GM12878 (cell line): ENCODE measurements at regions not wholly inside any gene's neighbourhood (a gene's known extent, or its start where the extent isn't known, plus 50 kb on each side); places are given as distances from the start of the nearest gene placed in this dataset.

Experiments
- ATAC-seq: fragments of 200-7000 bp; cut with Tn5 transposase; 3 replicates; pipeline ENCODE4 v1.9.1; 2020; ENCODE audit warnings: mild to moderate bottlenecking, moderate library complexity
- BruUV-seq: library from RNA; stranded (reverse); fragments of 400-500 nt; replicated peaks from 2 replicates; lab custom pipeline; 2021; lab: Mats Ljungman, UMichigan
- CTCF ChIA-PET: fragments of 300-600 bp; sonication (Branson Sonifier 250); formaldehyde crosslinking; extraction: SDS; loops from one replicate; lab custom pipeline; 2021; ENCODE audit warnings: inconsistent platforms; lab: Yijun Ruan, JAX
- POLR2A ChIA-PET: fragments of 350-600 bp; formaldehyde crosslinking; extraction: SDS; loops from one replicate; lab custom pipeline; 2021; ENCODE audit warnings: inconsistent platforms; lab: Charles Lee
- RAD21 ChIA-PET: fragments of 300-600 bp; sonication (Branson Sonifier 250); formaldehyde crosslinking; loops from one replicate; lab custom pipeline; 2023; ENCODE audit warnings: antibody characterized with exemption; ENCODE audit not compliant: unreplicated experiment; lab: Charles Lee
- SMC1A ChIA-PET: fragments of 300-600 bp; sonication (Branson Sonifier 250); formaldehyde crosslinking; loops from one replicate; lab custom pipeline; 2023; ENCODE audit not compliant: unreplicated experiment, uncharacterized antibody; lab: Charles Lee
- DNase-seq: peaks from one replicate; pipeline ENCODE4 v3.0.0-alpha.2; 2011; ENCODE audit warnings: low read depth, low spot score
- FAIRE-seq: peaks from 3 replicates; lab custom pipeline; 2011; peaks lifted over from hg19 to GRCh38; lab: Jason Lieb, UNC
- H2AFZ ChIP-seq: 2 replicates; pipeline ENCODE4 v1.6.0; 2011; ENCODE audit warnings: low read depth, low read length, control low read depth; ENCODE audit not compliant: control insufficient read depth
- H3K27ac ChIP-seq: 2 replicates; pipeline ENCODE4 v1.5.1; 2011; ENCODE audit warnings: control low read depth; ENCODE audit not compliant: control insufficient read depth, insufficient read depth
- H3K27me3 ChIP-seq, 2 experiments: replicated peaks in 1 of 2; 2 replicates each; pipeline versions ENCODE4 v1.6.0 to v1.6.1; 2011; ENCODE audit warnings: low read length in 1 of 2; ENCODE audit not compliant: control insufficient read depth in 2 of 2, insufficient read depth in 2 of 2
- H3K36me3 ChIP-seq, 2 experiments: 2 replicates each; pipeline ENCODE4 v1.5.1; 2011; ENCODE audit warnings: low read length in 1 of 2; ENCODE audit not compliant: control insufficient read depth in 2 of 2, insufficient read depth in 2 of 2
- H3K4me1 ChIP-seq: 2 replicates; pipeline ENCODE4 v1.6.1; 2011; ENCODE audit warnings: mild to moderate bottlenecking, low read length, moderate library complexity, mixed read lengths; ENCODE audit not compliant: control insufficient read depth, insufficient read depth
- H3K4me2 ChIP-seq: 2 replicates; pipeline ENCODE4 v1.6.0; 2011; ENCODE audit warnings: control low read depth; ENCODE audit not compliant: control insufficient read depth, insufficient read depth
- H3K4me3 ChIP-seq: fragments of 200-600 bp; sonication (generic); 2 replicates; pipeline ENCODE4 v1.5.1; 2016
- H3K79me2 ChIP-seq: 2 replicates; pipeline ENCODE4 v1.6.0; 2011; ENCODE audit warnings: low read length; ENCODE audit not compliant: control insufficient read depth, insufficient read depth
- H3K9ac ChIP-seq: 2 replicates; pipeline ENCODE4 v1.8.0; 2011; ENCODE audit warnings: low read length, control low read depth, mixed read lengths; ENCODE audit not compliant: control insufficient read depth, insufficient read depth
- H3K9me3 ChIP-seq: replicated peaks from 3 replicates; pipeline ENCODE4 v1.5.1; 2011; ENCODE audit warnings: mild to moderate bottlenecking, low read length; ENCODE audit not compliant: control insufficient read depth, insufficient read depth
- H4K20me1 ChIP-seq: 2 replicates; pipeline ENCODE4 v1.6.0; 2011; ENCODE audit not compliant: control insufficient read depth, insufficient read depth
- ATF3 ChIP-seq: IDR thresholded peaks from 2 replicates; pipeline ENCODE4 v1.6.1; 2011; ENCODE audit warnings: low read depth, mild to moderate bottlenecking, low read length, moderate library complexity, borderline replicate concordance; ENCODE audit errors: extremely low read depth
- BCL3 ChIP-seq: IDR thresholded peaks from 2 replicates; pipeline ENCODE4 v1.6.1; 2011; ENCODE audit warnings: borderline replicate concordance, low read depth, mild to moderate bottlenecking, moderate library complexity, low read length; ENCODE audit not compliant: insufficient read depth, poor library complexity, severe bottlenecking
- CREM ChIP-seq: IDR thresholded peaks from 2 replicates; pipeline ENCODE4 v1.6.1; 2014; ENCODE audit warnings: antibody characterized with exemption, low read depth
- FOXM1 ChIP-seq: IDR thresholded peaks from 2 replicates; pipeline ENCODE4 v1.6.1; 2012; ENCODE audit warnings: low read depth, mild to moderate bottlenecking, inconsistent platforms, low read length, moderate library complexity
- HCFC1 ChIP-seq: fragments of 150-350 bp; IDR thresholded peaks from 2 replicates; pipeline ENCODE4 v1.6.1; 2014; ENCODE audit warnings: low read length
- HDAC6 ChIP-seq: fragments of 200-600 bp; sonication (generic); IDR thresholded peaks from one replicate; pipeline ENCODE4 v1.8.0; 2017; ENCODE audit warnings: antibody characterized with exemption; ENCODE audit not compliant: unreplicated experiment
- KLF5 ChIP-seq: fragments of 450-650 bp; IDR thresholded peaks from 2 replicates; pipeline ENCODE4 v1.6.1; 2014; ENCODE audit warnings: mild to moderate bottlenecking; ENCODE audit not compliant: partially characterized antibody
- MTA3 ChIP-seq: IDR thresholded peaks from 2 replicates; pipeline ENCODE4 v1.6.1; 2012; ENCODE audit warnings: low read length, inconsistent platforms, borderline replicate concordance
- MXI1 ChIP-seq: fragments of 150-350 bp; IDR thresholded peaks from 2 replicates; pipeline ENCODE4 v1.6.1; 2011; ENCODE audit warnings: low read depth, mild to moderate bottlenecking, inconsistent platforms, low read length, improper control_type of control experiment
- NFIC ChIP-seq: IDR thresholded peaks from 2 replicates; pipeline ENCODE4 v1.6.1; 2012; ENCODE audit warnings: low read depth, mild to moderate bottlenecking, inconsistent platforms, low read length, moderate library complexity
- NFYB ChIP-seq: IDR thresholded peaks from 2 replicates; pipeline ENCODE4 v1.6.1; 2011; ENCODE audit warnings: low read depth, mild to moderate bottlenecking, low read length, improper control_type of control experiment, moderate library complexity; ENCODE audit not compliant: insufficient read depth
- YBX1 ChIP-seq: fragments of 450-650 bp; IDR thresholded peaks from 2 replicates; pipeline ENCODE4 v1.6.1; 2016; ENCODE audit warnings: antibody characterized with exemption
- ZNF687 ChIP-seq: fragments of 450-650 bp; IDR thresholded peaks from 2 replicates; pipeline ENCODE4 v1.6.1; 2017; ENCODE audit warnings: mild to moderate bottlenecking, moderate library complexity
- WGBS: methylation state at CpG from one replicate; pipeline ENCODE4 v1.1.6; 2016; ENCODE audit warnings: low lambda C conversion rate; ENCODE audit not compliant: insufficient replicate concordance, insufficient coverage; ENCODE audit errors: missing lambda C conversion rate; 5-methylcytosine and 5-hydroxymethylcytosine counted together
- in situ Hi-C: fragments of 300-500 bp; cut with MboI; formaldehyde crosslinking; loops from 9 replicates; pipeline ENCODE4 v1.14.3; 2018; ENCODE audit warnings: mixed read lengths
- intact Hi-C: fragments of 100-400 bp; cut with micrococcal nuclease; formaldehyde crosslinking; loops from one replicate; pipeline ENCODE4 v1.14.2; 2022; ENCODE audit not compliant: unreplicated experiment
- TF ChIP-seq, protein P1 (sequence below): fragments of 150-350 bp; IDR thresholded peaks from 2 replicates; pipeline ENCODE4 v1.6.1; 2016; ENCODE audit warnings: low read depth, low read length

DNA sequence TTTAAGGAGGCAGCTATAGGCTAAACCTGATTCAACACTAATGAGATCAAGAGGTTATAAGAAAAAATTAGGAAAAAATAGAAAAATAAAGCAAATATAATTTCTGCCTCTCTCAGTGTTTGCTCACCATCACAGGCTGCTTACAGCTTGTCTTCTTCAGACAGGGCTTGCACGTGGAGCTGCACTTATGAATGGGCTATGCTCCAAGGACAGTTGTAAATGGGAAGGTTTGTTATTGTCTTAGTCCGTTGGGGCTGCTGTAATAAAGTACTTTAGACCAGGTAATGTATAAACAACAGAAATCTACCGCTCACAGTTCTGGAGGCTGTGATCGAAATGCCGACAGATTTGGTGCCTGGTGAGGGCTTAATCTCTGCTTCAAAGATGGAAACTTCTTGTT, 219.8 kb downstream of the NEBL start:
- 41% methylated on average over 5 of the region's 5 CpGs for WGBS
- H3K36me3 ChIP-seq, result no peaks in the 10 kb centered on the region
- ChIA-PET SMC1A (no interaction called here), RAD21 (no interaction called here), CTCF (interaction anchor here (0.6 kb wide), 1 partner anchor 192 kb away, joined by 3 read pairs; no protein-coding TSS in a partner anchor), POLR2A (no interaction called here)
- H3K27ac ChIP-seq, result no peak overlapping the region
- H3K9me3 ChIP-seq, result no peaks in the 10 kb centered on the region
- no TSS peak for BruUV-seq
- no peak overlapping the region for H3K9ac ChIP-seq
- no peak overlapping the region for H2AFZ ChIP-seq
- ATAC-seq (no peak), DNase-seq (no peak), FAIRE-seq (no peak)
- no peaks in the 10 kb centered on the region for H3K4me1 ChIP-seq
- no peak overlapping the region for H3K4me2 ChIP-seq
- no peak overlapping the region for H3K4me3 ChIP-seq
- no peaks in the 10 kb centered on the region for H4K20me1 ChIP-seq
- in situ Hi-C loops (no loop called here), intact Hi-C loops (no loop called here)
- TF ChIP-seq YBX1 (no peak), MTA3 (no peak), KLF5 (no peak), BCL3 (no peak), NFYB (no peak), ATF3 (no peak), HCFC1 (no peak), NFIC (no peak), CREM (no peak), HDAC6 (no peak), ZNF687 (no peak), MXI1 (no peak), FOXM1 (no peak)
- TF ChIP-seq, protein P1, sequence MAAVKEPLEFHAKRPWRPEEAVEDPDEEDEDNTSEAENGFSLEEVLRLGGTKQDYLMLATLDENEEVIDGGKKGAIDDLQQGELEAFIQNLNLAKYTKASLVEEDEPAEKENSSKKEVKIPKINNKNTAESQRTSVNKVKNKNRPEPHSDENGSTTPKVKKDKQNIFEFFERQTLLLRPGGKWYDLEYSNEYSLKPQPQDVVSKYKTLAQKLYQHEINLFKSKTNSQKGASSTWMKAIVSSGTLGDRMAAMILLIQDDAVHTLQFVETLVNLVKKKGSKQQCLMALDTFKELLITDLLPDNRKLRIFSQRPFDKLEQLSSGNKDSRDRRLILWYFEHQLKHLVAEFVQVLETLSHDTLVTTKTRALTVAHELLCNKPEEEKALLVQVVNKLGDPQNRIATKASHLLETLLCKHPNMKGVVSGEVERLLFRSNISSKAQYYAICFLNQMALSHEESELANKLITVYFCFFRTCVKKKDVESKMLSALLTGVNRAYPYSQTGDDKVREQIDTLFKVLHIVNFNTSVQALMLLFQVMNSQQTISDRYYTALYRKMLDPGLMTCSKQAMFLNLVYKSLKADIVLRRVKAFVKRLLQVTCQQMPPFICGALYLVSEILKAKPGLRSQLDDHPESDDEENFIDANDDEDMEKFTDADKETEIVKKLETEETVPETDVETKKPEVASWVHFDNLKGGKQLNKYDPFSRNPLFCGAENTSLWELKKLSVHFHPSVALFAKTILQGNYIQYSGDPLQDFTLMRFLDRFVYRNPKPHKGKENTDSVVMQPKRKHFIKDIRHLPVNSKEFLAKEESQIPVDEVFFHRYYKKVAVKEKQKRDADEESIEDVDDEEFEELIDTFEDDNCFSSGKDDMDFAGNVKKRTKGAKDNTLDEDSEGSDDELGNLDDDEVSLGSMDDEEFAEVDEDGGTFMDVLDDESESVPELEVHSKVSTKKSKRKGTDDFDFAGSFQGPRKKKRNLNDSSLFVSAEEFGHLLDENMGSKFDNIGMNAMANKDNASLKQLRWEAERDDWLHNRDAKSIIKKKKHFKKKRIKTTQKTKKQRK, result no peak
- H3K79me2 ChIP-seq, result no peaks in the 10 kb centered on the region
- no peaks in the 10 kb centered on the region for H3K27me3 ChIP-seq
